HG02623 (cell line): ENCODE measurements at regions not wholly inside any gene's neighbourhood (a gene's known extent, or its start where the extent isn't known, plus 50 kb on each side); places are given as distances from the start of the nearest gene placed in this dataset.
"Not testable (repeated sequence)": the region's sequence is repeated elsewhere in the genome, so short reads cannot be mapped to it uniquely, and the experiment has no call there.

Source experiments
- ATAC-seq: cut with Tn5 transposase; IDR thresholded peaks from one replicate; pipeline ENCODE4 v1.9.1; 2021; ENCODE audit warnings: moderate library complexity; ENCODE audit not compliant: unreplicated experiment

- ATAC-seq: no peak
These were observed 1100.4 kb upstream of the COX7C start for GRCh38 chr5:85517386-85517785.

GRCh38 chr5:85533341-85534047 lies 1084.2 kb upstream of the COX7C start:
- no peak for ATAC-seq

- no peak for ATAC-seq
These were observed 1079.4 kb upstream of the COX7C start for GRCh38 chr5:85538362-85538761.

- no peak for ATAC-seq
These were observed 1072.6 kb upstream of the COX7C start for GRCh38 chr5:85545129-85545528.

- ATAC-seq: no peak
These were observed 1068.5 kb upstream of the COX7C start for GRCh38 chr5:85549229-85549628.

GRCh38 chr5:85549836-85550599 lies 1067.7 kb upstream of the COX7C start:
- ATAC-seq: no peak

- ATAC-seq: no peak
These were observed 1061.3 kb upstream of the COX7C start for GRCh38 chr5:85556464-85556863.

- ATAC-seq: no peak
These were observed 1041.1 kb upstream of the COX7C start for GRCh38 chr5:85576666-85577065.

- not testable (repeated sequence) for ATAC-seq
These were observed 1029.9 kb upstream of the COX7C start for GRCh38 chr5:85587806-85588205.

- ATAC-seq: not testable (repeated sequence)
These were observed 1029.5 kb upstream of the COX7C start for GRCh38 chr5:85588268-85588667.

- no peak for ATAC-seq
These were observed 1027.0 kb upstream of the COX7C start for GRCh38 chr5:85590764-85591163.

GRCh38 chr5:85591311-85591710 lies 1026.4 kb upstream of the COX7C start:
- no peak for ATAC-seq

- ATAC-seq: no peak
These were observed 1014.9 kb upstream of the COX7C start for GRCh38 chr5:85602843-85603242.

- no peak for ATAC-seq
These were observed 1013.4 kb upstream of the COX7C start for GRCh38 chr5:85604378-85604777.

GRCh38 chr5:85604786-85605185 lies 1013.0 kb upstream of the COX7C start:
- ATAC-seq: no peak

GRCh38 chr5:85605381-85605780 lies 1012.4 kb upstream of the COX7C start:
- no peak for ATAC-seq

- no peak for ATAC-seq
These were observed 1003.3 kb upstream of the COX7C start for GRCh38 chr5:85614489-85614888.

- ATAC-seq: no peak
These were observed 996.1 kb upstream of the COX7C start for GRCh38 chr5:85621668-85622067.

GRCh38 chr5:85628153-85628552 lies 989.6 kb upstream of the COX7C start:
- ATAC-seq: no peak

GRCh38 chr5:85638495-85639125 lies 979.1 kb upstream of the COX7C start:
- ATAC-seq: not testable (repeated sequence)

GRCh38 chr5:85646036-85646435 lies 971.7 kb upstream of the COX7C start:
- no peak for ATAC-seq

- no peak for ATAC-seq
These were observed 971.1 kb upstream of the COX7C start for GRCh38 chr5:85646641-85647040.
